Stimulated activated CD8-positive, alpha-beta memory T cell treated with anti-CD3 and anti-CD28 coated beads, Interleukin-15, amount 100 ng/mL, for 48 hours (primary cell): ENCODE measurements at regions not wholly inside any gene's neighbourhood (a gene's known extent, or its start where the extent isn't known, plus 50 kb on each side); places are given as distances from the start of the nearest gene placed in this dataset.
"Not testable (repeated sequence)": the region's sequence is repeated elsewhere in the genome, so short reads cannot be mapped to it uniquely, and the experiment has no call there.

ENCODE experiments used
- DNase-seq, 2 donors: peaks; one replicate each; pipeline ENCODE4 v3.0.0-alpha.2; 2020; ENCODE audit warnings: low read depth in 2 of 2

GRCh38 chr2:34204560-34204959 is 605.5 kb upstream of the FAM98A start:
- DNase-seq, result no peak

GRCh38 chr2:34201099-34201498 is 602.0 kb upstream of the FAM98A start:
- no peak for DNase-seq

DNA sequence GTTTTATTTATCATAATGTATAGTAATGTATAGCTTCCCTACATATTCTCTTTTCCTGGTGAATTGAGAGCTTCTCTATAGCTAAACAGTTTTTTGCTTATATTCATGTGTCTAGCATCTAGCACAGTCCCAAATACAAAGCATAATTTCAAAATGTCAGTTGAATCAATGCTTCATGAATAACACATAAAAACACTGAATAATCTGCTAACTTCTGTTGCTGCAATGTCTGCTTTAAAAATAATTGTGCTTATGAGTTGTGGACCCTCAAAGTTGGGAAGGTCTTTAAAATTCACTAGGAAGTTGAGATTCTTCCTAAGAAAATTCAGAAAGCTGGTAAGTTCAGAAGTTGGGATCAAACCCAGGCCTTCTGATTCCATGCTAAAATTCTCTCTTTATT is 600.9 kb upstream of the FAM98A start:
- DNase-seq, result no peak

DNA sequence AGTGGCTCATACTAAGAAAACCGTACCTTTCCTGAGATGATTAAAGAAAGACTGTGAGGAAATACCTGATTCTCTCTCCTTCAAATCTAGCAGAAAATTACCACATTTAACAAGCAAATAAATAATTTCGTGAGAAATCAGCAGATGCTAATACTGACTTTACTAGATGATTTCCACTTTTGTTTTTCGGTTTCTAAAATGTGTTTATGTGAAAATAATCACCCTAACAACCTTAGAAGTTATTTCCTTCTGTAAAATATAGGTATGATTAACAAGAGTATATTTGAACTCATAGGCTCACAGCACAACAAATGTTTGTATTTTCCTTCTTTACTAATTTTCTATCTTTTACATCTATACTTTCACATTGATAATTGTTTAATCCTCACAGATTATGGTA is 594.1 kb upstream of the FAM98A start:
- no peak for DNase-seq

- DNase-seq, result no peak
These were observed 589.6 kb upstream of the FAM98A start for GRCh38 chr2:34188464-34189303.

- DNase-seq, result no peak
These were observed 580.4 kb upstream of the FAM98A start for GRCh38 chr2:34179511-34179910.

- no peak for DNase-seq
These were observed 579.4 kb upstream of the FAM98A start for GRCh38 chr2:34178482-34178881.

- no peak for DNase-seq
These were observed 577.6 kb upstream of the FAM98A start for GRCh38 chr2:34176693-34177092.

DNA sequence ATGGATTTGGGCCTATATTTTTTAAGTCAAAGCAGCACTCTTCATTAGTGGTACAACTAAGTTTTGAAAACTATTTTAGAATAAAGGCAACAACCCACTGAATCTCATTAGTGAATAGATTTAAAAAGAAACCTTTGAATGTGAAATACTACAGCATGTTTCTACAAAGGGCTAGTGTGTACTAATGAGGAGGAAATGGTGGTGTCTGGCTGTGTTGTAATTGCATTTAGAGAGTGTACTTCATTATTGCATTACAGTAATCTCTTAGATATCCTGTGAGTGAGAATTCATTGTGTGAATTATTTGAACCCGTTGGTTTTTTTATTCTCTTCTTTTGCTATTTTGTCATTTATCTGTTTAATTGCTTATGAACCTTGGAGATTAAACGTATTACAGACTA is 575.4 kb upstream of the FAM98A start:
- no peak for DNase-seq

DNA sequence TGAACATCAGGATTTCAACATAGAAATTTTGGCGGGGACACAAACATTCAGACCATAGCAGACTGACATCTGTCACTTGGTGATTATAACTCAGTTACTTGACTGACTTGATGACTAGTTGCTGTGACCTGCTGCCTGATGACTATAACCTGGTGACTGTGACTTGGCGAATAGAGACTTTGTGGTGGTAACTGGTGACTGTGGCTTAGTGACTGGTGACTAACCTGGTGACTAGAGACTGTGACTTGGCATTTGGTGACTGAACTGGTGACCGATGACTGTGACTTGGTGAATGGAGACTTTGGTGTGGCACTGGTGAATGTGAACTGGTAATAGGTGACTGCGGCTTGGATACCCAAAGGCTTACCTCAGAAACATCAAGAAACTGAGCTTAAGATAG is 563.1 kb upstream of the FAM98A start:
- DNase-seq, result no peak

GRCh38 chr2:34161549-34161948 is 562.5 kb upstream of the FAM98A start:
- DNase-seq, result no peak

GRCh38 chr2:34159901-34160300 is 560.8 kb upstream of the FAM98A start:
- DNase-seq, result no peak

- no peak for DNase-seq
These were observed 554.4 kb upstream of the FAM98A start for GRCh38 chr2:34153484-34153883.

GRCh38 chr2:34147780-34148179 is 548.7 kb upstream of the FAM98A start:
- no peak for DNase-seq

GRCh38 chr2:34143149-34143548 is 544.0 kb upstream of the FAM98A start:
- no peak for DNase-seq

DNA sequence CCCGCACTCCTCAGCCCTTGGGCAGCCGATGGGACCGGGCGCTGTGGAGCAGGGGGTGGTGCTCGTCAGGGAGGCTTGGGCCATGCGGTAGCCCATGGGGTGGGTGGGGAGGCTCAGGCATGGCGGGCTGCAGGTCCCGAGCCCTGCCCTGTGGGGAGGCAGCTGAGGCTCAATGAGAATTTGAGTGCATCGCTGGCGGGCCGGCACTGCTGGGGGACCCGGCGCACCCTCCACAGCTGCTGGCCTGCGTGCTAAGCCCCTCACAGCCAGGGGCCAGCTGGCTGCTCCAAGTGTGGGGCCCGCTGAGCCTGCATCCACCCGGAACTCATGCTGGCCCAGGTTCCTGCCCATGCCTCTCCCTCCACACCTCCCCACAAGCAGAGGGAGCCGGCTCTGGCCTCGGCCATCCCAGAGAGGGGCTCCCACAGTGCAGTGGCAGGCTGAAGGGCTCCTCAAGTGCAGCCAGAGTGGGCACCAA is 543.5 kb upstream of the FAM98A start:
- not testable (repeated sequence) for DNase-seq

DNA sequence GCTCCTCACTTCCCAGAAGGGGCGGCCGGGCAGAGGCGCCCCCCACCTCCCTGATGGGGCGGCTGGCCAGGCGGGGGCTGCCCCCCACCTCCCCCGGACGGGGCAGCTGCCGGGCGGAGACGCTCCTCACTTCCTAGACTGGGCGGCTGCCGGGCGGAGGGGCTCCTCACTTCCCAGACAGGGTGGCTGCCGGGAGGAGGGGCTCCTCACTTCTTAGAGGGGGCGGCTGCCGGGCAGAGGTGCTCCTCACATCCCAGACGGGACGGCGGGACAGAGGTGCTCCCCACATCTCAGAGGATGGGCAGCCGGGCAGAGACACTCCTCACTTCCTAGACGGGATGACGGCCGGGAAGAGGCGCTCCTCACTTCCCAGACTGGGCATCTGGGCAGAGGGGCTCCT is 534.0 kb upstream of the FAM98A start:
- DNase-seq, result not testable (repeated sequence)

DNA sequence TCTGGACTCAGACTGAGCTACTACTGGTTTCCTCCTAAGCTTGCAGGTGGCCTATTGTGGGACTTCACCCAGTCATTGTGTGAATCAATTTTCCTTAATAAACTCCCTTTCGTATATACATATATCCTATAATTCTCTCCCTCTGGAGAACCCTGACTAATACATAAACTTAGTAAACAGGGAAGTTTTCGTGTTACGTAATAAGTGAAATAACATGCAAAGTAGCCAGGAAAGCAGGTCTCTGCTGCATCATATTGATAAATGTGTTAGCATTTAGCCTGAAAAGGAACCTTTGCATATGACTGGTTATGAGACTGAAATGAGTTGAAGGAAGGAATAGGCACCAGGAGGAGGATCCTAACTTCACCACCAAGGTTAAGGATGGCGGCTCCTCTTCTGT is 527.2 kb upstream of the FAM98A start:
- no peak for DNase-seq

DNA sequence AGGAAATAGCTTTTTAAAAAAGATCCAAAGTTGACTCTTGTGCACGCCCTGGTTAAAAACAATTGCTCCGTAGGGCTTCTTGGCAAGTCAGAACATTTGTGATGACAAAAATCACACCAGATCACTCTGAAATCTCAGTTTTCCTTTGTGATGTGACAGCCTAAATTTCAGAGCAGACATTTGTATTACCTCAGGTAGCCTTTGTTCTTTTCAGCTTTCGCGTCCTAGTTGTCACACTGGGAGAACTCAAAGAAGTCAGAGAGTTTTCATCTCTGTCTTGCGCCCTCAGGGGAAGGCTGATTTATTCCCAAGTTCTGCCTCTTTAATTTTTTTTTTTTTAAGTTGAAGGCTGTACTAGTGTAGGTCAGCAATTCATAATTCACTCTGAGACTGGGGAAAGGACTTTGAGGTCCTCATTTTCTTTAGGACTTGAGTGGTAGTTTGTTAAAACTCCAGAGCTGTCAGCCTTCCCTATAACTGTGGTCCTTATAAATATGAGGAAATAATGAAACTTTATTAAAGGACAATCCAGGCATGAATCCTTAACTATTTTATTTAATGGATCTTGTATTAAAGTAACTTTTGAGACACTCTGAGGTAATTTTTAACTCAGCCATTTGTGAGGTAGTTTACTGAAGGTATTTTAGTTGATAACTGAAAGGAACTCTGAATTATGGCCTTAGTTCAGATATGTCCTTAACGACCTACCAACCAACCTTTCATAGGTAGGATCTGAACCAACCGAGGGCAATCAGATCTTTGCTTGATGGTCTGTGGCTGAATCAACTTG is 525.1 kb upstream of the FAM98A start:
- no peak for DNase-seq

DNA sequence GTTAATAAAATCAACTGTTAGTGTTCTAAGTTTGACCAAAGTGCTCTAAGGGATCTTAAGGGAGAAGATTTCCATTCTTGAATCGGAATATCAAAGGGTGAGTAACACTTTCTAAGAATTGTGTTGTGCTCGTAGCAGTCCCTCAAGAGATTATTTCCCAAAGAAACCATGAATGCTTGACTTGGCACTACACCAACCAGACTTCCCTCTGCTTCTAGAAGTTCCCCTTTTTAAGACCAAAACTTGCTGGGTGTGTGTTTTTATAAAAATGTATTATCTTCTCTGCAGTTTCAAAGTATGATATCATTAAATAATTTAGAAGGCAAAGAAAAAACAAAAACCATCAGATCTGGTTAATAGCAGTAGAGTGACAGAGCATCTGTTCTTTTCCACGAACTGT is 522.0 kb upstream of the FAM98A start:
- no peak for DNase-seq

GRCh38 chr2:34115076-34115475 is 516.0 kb upstream of the FAM98A start:
- no peak for DNase-seq

GRCh38 chr2:34112161-34112560 is 513.1 kb upstream of the FAM98A start:
- no peak for DNase-seq

GRCh38 chr2:34110392-34110791 is 511.3 kb upstream of the FAM98A start:
- no peak for DNase-seq
